Adrenal gland (tissue), 9 donors: ENCODE measurements at regions not wholly inside any gene's neighbourhood (a gene's known extent, or its start where the extent isn't known, plus 50 kb on each side); places are given as distances from the start of the nearest gene placed in this dataset.

Source experiments
- DNase-seq, 7 donors: peaks; one replicate each; pipeline ENCODE4 v3.0.0-alpha.2; 2019 to 2020
- H3K27ac ChIP-seq, 5 donors: fragments of 200-600 bp; sonication (generic) in 4 of 5; 1 replicate in 3 of 5; 2 replicates in 2 of 5; pipeline versions ENCODE4 v1.5.1 to v1.8.0; 2016 to 2020; ENCODE audit warnings: mild to moderate bottlenecking in 1 of 5
- H3K27me3 ChIP-seq: fragments of 200-600 bp; 2 replicates; pipeline ENCODE4 v1.8.0; 2021
- H3K36me3 ChIP-seq, 2 donors: fragments of 200-600 bp; replicated peaks in 1 of 2; 1 replicate in 1 of 2; 2 replicates in 1 of 2; pipeline versions ENCODE4 v1.5.1 to v1.8.0; 2018 to 2022
- H3K4me1 ChIP-seq, 2 donors: fragments of 200-600 bp; replicated peaks in 1 of 2; 1 replicate in 1 of 2; 2 replicates in 1 of 2; pipeline versions ENCODE4 v1.5.1 to v1.8.0; 2018 to 2021
- H3K4me3 ChIP-seq, 4 donors: fragments of 200-600 bp; sonication (generic) in 3 of 4; one replicate each; pipeline ENCODE4 v1.5.1; 2016 to 2018
- H3K9me3 ChIP-seq, 3 donors: fragments of 200-600 bp; sonication (generic) in 1 of 3; replicated peaks in 1 of 3; 1 replicate in 2 of 3; 2 replicates in 1 of 3; pipeline versions ENCODE4 v1.5.1 to v1.8.0; 2016 to 2021
- POLR2A ChIP-seq, 2 donors: fragments of 450-650 bp; IDR thresholded peaks; one replicate each; pipeline ENCODE4 v1.6.1; 2017; ENCODE audit warnings: antibody characterized with exemption in 2 of 2, mild to moderate bottlenecking in 2 of 2, moderate library complexity in 1 of 2
- WGBS, 4 donors: extraction: QIAGEN DNeasy Blood & Tissue Kit in 2 of 4; methylation state at CpG; one replicate each; pipeline versions ENCODE4 v1.1.5 to v1.1.7; 2013 to 2017; 5-methylcytosine and 5-hydroxymethylcytosine counted together
- intact Hi-C, 2 donors: fragments of 100-400 bp; cut with DNase I; formaldehyde crosslinking; loops; one replicate each; pipeline versions ENCODE4 v1.14.1 to v1.15.0; 2022 to 2023
- TF ChIP-seq, protein P1 (sequence below), 6 experiments: fragments of 450-650 bp in 4 of 6; fragments of 200-600 bp in 2 of 6; sonication (generic) in 1 of 6; IDR thresholded peaks; 1 replicate in 5 of 6; 2 replicates in 1 of 6; pipeline versions ENCODE4 v1.5.1 to v1.8.0; 2016 to 2021; ENCODE audit warnings: antibody characterized with exemption in 6 of 6, mild to moderate bottlenecking in 2 of 6, moderate library complexity in 1 of 6
- donor health status: healthy with polysubstance abuse.
- donor health status: Bipolar disorder and iron deficiency.
- donor health status: DM: yes; HTN: yes; CAD: no.
- donor health status: DM: no; HTN: no; CAD: no.
- donor health status: DM: no; HTN: no; CAD: no.

DNA sequence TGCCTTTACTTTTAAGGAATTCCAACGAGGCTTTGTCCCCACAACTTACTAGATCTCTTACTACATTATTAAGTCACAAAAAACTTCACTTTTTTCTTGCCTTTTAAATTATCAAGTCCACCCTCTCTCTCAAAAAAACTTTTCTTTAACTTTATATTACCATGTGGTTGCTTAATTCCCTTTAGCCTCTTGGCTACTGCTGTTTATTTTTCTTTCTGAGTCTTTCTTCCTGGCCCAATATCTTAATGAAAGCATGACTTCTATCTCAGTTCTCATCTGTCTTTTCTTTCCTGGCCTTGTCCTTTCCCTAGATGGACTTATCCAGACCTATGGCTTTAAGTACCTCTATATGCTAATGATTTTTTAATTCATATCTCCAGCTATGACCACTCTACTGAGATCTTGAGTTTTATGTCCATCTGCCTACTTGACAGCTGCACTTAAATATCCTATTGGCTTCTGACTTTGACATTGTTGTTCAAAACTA lies 710.5 kb downstream of the RFPL4B start:
- Histone ChIP-seq H3K4me1 (no peaks in the 10 kb centered on the region), H3K36me3 (no peaks in the 10 kb centered on the region), H3K27ac (no peak overlapping the region), H3K9me3 (no peaks in the 10 kb centered on the region), H3K27me3 (no peaks in the 10 kb centered on the region), H3K4me3 (no peak overlapping the region)
- no peak for DNase-seq
- whole genome bisulfite sequencing, 4 donors: 46 to 71% (median 52%) methylated on average over 1 of the region's 1 CpG
- no peak for TF ChIP-seq POLR2A (IDR thresholded peaks at IDR 0.05)
- TF ChIP-seq, protein P1, sequence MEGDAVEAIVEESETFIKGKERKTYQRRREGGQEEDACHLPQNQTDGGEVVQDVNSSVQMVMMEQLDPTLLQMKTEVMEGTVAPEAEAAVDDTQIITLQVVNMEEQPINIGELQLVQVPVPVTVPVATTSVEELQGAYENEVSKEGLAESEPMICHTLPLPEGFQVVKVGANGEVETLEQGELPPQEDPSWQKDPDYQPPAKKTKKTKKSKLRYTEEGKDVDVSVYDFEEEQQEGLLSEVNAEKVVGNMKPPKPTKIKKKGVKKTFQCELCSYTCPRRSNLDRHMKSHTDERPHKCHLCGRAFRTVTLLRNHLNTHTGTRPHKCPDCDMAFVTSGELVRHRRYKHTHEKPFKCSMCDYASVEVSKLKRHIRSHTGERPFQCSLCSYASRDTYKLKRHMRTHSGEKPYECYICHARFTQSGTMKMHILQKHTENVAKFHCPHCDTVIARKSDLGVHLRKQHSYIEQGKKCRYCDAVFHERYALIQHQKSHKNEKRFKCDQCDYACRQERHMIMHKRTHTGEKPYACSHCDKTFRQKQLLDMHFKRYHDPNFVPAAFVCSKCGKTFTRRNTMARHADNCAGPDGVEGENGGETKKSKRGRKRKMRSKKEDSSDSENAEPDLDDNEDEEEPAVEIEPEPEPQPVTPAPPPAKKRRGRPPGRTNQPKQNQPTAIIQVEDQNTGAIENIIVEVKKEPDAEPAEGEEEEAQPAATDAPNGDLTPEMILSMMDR (IDR thresholded peaks at IDR 0.05): no peak
- intact Hi-C loops: no loop called here

DNA sequence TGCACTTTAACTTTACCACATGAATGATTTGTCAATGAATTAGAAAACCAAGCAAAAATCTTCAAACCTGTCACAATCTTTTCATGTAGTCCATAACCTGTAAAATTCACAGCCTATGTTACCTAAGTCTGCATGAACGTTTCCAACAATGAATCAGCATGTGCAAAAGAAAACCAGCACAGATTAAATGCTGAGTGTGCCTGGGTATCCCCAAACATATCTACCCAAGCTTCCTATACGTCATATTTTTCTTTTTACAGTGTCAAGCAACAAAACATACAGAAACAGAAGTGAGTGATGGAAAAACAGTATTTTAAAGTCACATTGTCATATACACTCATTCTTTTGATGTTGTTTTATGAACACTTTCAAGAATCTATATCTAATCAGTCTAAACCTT lies 713.5 kb downstream of the RFPL4B start:
- whole genome bisulfite sequencing, 4 donors: 48 to 66% (median 55%) methylated on average over 2 of the region's 2 CpGs

DNA sequence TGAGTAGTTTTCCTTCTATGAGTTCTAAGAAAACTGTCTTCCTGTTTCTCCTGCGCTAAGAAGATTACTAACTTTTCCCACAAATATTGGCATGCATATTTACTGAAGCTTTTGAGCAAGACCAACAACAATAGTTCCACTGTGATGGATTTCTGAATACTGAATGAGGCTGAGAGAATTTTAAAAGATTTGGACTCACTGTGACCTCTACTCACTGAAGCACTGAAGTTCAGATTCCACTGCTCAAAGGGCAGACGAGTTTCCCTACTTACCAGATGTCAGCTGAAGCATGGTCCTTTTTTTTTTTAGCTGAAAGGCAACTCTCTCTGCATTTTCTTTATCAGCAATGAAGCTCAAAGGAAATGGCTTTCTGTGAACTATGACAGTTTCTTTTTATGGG lies 718.5 kb downstream of the RFPL4B start:
- intact Hi-C loops: no loop called here
- WGBS, 4 donors: 36 to 55% (median 43%) methylated on average over 2 of the region's 2 CpGs

More for the DNA sequence above, 713.5 kb downstream of the RFPL4B start:
- no peak for TF ChIP-seq POLR2A (IDR thresholded peaks at IDR 0.05)
- TF ChIP-seq, protein P1 (IDR thresholded peaks at IDR 0.05): no peak
- no peaks in the 10 kb centered on the region for H3K36me3 ChIP-seq
- no peaks in the 10 kb centered on the region for H3K27me3 ChIP-seq
- no peaks in the 10 kb centered on the region for H3K9me3 ChIP-seq
- no peak overlapping the region for H3K27ac ChIP-seq
- no peak overlapping the region for H3K4me3 ChIP-seq
- no peaks in the 10 kb centered on the region for H3K4me1 ChIP-seq
- intact Hi-C loops: no loop called here
- no peak for DNase-seq

DNA sequence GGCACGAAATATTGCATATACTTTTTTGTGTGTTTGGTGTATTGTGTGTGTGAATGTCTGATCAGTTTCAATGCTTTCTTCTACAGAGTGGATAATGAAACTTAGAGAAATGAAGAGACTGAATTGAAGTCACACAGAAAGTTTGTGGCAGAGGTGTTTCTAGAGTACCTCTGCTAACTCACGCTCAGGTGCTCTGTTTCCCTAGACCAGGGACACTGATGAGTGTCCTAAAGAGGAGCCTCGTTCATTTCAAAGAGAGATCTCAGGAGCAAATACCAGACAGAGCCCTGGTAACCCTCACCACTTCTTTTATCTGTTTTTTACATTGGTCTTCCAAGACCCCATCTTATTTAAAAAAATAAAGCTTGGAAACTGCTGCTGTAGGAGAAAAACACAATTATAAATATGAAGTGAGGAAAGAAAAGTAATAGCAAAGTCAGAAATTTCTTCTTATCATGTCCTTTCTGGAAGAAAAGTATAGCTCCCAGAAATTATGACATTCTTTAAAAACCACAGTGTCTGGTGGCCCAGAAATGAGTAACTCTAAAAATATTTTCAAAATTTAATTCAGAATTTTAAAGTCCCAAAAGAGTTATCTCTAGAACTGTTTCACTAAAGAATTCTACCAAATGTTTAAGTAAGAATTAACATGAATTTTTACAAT lies 720.6 kb downstream of the RFPL4B start:
- no peaks in the 10 kb centered on the region for H3K4me1 ChIP-seq
- no peak for DNase-seq
- no peak for TF ChIP-seq POLR2A (IDR thresholded peaks at IDR 0.05)
- TF ChIP-seq, protein P1 (IDR thresholded peaks at IDR 0.05): no peak
- WGBS, 4 donors: 69 to 79% (median 72%) methylated on average over 3 of the region's 3 CpGs
- H3K9me3 ChIP-seq: no peaks in the 10 kb centered on the region
- H3K4me3 ChIP-seq: no peak overlapping the region
- intact Hi-C loops: no loop called here
- H3K27me3 ChIP-seq: no peaks in the 10 kb centered on the region
- no peaks in the 10 kb centered on the region for H3K36me3 ChIP-seq
- peak overlapping the region in 1 of 5 donors; percentile 2 for H3K27ac ChIP-seq

More for the DNA sequence above, 718.5 kb downstream of the RFPL4B start:
- peak in 3 of 7 donors; percentile 10 to 52 (median 16) for DNase-seq
- TF ChIP-seq, protein P1 (IDR thresholded peaks at IDR 0.05): no peak
- no peak for TF ChIP-seq POLR2A (IDR thresholded peaks at IDR 0.05)
- no peaks in the 10 kb centered on the region for H3K4me1 ChIP-seq
- H3K9me3 ChIP-seq: no peaks in the 10 kb centered on the region
- H3K27ac ChIP-seq: no peak overlapping the region
- no peaks in the 10 kb centered on the region for H3K27me3 ChIP-seq
- H3K36me3 ChIP-seq: no peaks in the 10 kb centered on the region
- H3K4me3 ChIP-seq: no peak overlapping the region
